ENCODE measurements at regions not wholly inside any gene's neighbourhood (a gene's known extent, or its start where the extent isn't known, plus 50 kb on each side); places are given as distances from the start of the nearest gene placed in this dataset.

DNA sequence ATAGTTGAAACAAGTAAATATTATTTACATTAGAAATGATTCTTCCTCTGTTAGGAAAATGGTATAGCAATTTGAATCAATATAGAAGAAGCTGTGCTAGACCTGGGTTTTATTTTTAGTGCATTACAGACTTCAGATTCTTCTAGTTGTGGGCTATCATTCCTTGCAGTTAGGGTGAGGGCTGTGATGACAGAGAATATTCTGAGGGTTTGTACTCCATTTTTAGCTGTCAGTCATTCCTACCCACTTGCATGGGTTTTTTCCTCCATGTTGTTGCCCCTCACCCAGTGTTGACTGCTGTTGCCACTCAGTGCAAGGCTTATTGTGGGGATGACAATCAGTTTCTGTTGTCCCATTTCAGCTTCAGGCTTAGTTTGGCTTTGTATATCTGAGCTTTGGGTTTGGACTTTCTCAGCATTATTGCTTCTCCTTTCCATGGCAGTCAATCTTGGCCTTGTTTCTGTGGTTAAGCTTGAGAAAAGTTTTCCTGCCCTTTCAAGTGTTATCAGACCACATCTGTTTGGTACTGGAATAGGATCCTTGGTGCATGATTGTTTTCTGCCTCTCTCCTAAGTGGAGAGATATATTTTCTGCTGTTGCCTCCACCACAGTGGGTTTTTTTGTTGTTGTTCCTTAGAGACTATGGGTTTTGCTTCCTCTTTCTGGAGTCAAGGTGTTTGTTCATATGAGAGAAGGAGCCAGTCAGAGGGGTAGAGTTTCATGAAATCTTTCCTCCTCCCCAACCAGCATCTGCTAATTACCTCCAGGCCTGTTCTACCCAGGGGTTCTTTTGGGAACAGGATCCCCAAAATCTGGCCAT lies 312.7 kb upstream of the CWC22 start:
- Histone ChIP-seq H2AFZ (ENCODE audit: low read depth, low read length) (no peak overlapping the region), H3K9me3 (ENCODE audit: insufficient read depth, low read depth, low read length) (no peaks in the 10 kb centered on the region), H4K20me1 (ENCODE audit: insufficient read depth, low read length) (no peaks in the 10 kb centered on the region), H3K4me2 (ENCODE audit: low read length) (no peak overlapping the region), H3K4me3 (ENCODE audit: insufficient read depth, low read depth, low read length) (no peak overlapping the region), H3K79me2 (ENCODE audit: insufficient read depth, low read length) (no peaks in the 10 kb centered on the region), H3K27ac (ENCODE audit: low read depth, low read length) (no peak overlapping the region), H3K9ac (ENCODE audit: low read length) (no peak overlapping the region), H3K4me1 (ENCODE audit: insufficient read depth, low read length) (no peaks in the 10 kb centered on the region), H3K36me3 (ENCODE audit: insufficient read depth, low read length) (no peaks in the 10 kb centered on the region), H3K27me3 (ENCODE audit: insufficient read depth, low read length) (no peaks in the 10 kb centered on the region)
- no peak for DNase-seq (ENCODE audit: low read depth)
- no peaks in the 10 kb centered on the region for H3K27me3 Mint-ChIP-seq (ENCODE audit: low read depth, unreplicated experiment)
- H3K4me3 Mint-ChIP-seq (ENCODE audit: unreplicated experiment), result no peak overlapping the region
- H3K4me1 Mint-ChIP-seq (ENCODE audit: low read depth, unreplicated experiment), result no peaks in the 10 kb centered on the region
- H3K27ac Mint-ChIP-seq (ENCODE audit: unreplicated experiment), result peak overlapping the region; percentile 27
- H3K36me3 Mint-ChIP-seq (ENCODE audit: low read depth, unreplicated experiment), result no peaks in the 10 kb centered on the region
- H3K9me3 Mint-ChIP-seq (ENCODE audit: unreplicated experiment), result peaks cover 5% of the 10 kb centered on the region
- TF ChIP-seq CTCF (IDR thresholded peaks at IDR 0.05; ENCODE audit: insufficient read depth, low read depth, low read length), result no peak
- no peak for TF ChIP-seq EZH2 (IDR thresholded peaks at IDR 0.05; ENCODE audit: insufficient read depth, low read length)
- FAIRE-seq, result no peak

- FAIRE-seq, result no peak
- Histone ChIP-seq H3K4me2 (ENCODE audit: low read length) (no peak overlapping the region), H3K79me2 (ENCODE audit: insufficient read depth, low read length) (no peaks in the 10 kb centered on the region), H3K4me3 (ENCODE audit: insufficient read depth, low read depth, low read length) (no peak overlapping the region), H2AFZ (ENCODE audit: low read depth, low read length) (no peak overlapping the region), H3K27me3 (ENCODE audit: insufficient read depth, low read length) (no peaks in the 10 kb centered on the region), H3K27ac (ENCODE audit: low read depth, low read length) (no peak overlapping the region), H4K20me1 (ENCODE audit: insufficient read depth, low read length) (no peaks in the 10 kb centered on the region), H3K36me3 (ENCODE audit: insufficient read depth, low read length) (no peaks in the 10 kb centered on the region), H3K4me1 (ENCODE audit: insufficient read depth, low read length) (no peaks in the 10 kb centered on the region), H3K9me3 (ENCODE audit: insufficient read depth, low read depth, low read length) (no peaks in the 10 kb centered on the region), H3K9ac (ENCODE audit: low read length) (no peak overlapping the region)
- Mint-ChIP-seq H3K9me3 (ENCODE audit: unreplicated experiment) (peaks cover 2% of the 10 kb centered on the region), H3K27ac (ENCODE audit: unreplicated experiment) (no peak overlapping the region), H3K4me3 (ENCODE audit: unreplicated experiment) (no peak overlapping the region), H3K27me3 (ENCODE audit: low read depth, unreplicated experiment) (no peaks in the 10 kb centered on the region), H3K36me3 (ENCODE audit: low read depth, unreplicated experiment) (no peaks in the 10 kb centered on the region), H3K4me1 (ENCODE audit: low read depth, unreplicated experiment) (no peaks in the 10 kb centered on the region)
- peak; percentile 63 for DNase-seq (ENCODE audit: low read depth)
- TF ChIP-seq CTCF (IDR thresholded peaks at IDR 0.05; ENCODE audit: insufficient read depth, low read depth, low read length) (no peak), EZH2 (IDR thresholded peaks at IDR 0.05; ENCODE audit: insufficient read depth, low read length) (no peak)
Observed at GRCh38 chr2:180314086-180314485, 307.0 kb upstream of the CWC22 start.

DNA sequence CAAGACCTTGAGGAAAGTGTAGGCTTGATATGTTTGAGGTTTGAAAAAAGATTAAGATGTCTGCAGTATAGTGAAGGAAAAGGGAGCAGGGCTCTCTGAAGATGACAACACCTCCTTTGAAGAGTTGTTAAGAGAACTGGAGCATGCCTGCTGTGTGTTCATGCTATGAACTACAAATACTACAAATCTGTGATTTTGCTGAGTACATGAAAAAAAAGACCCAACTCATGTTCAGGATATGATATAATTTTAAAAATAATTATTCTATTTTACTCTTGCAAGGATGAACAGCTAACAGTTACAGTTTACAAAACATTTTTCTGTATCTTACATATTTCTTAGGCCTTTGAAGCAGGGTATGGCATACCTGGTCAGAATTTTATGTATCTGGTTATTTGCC lies 305.4 kb upstream of the CWC22 start:
- no peaks in the 10 kb centered on the region for H3K27me3 Mint-ChIP-seq (ENCODE audit: low read depth, unreplicated experiment)
- no peak for FAIRE-seq
- H3K4me1 ChIP-seq (ENCODE audit: insufficient read depth, low read length), result no peaks in the 10 kb centered on the region

More for the DNA sequence above, 305.4 kb upstream of the CWC22 start:
- H3K79me2 ChIP-seq (ENCODE audit: insufficient read depth, low read length), result no peaks in the 10 kb centered on the region
- peaks cover 2% of the 10 kb centered on the region for H3K9me3 Mint-ChIP-seq (ENCODE audit: unreplicated experiment)
- H3K27ac ChIP-seq (ENCODE audit: low read depth, low read length), result no peak overlapping the region
- H3K9ac ChIP-seq (ENCODE audit: low read length), result no peak overlapping the region
- TF ChIP-seq EZH2 (IDR thresholded peaks at IDR 0.05; ENCODE audit: insufficient read depth, low read length) (no peak), CTCF (IDR thresholded peaks at IDR 0.05; ENCODE audit: insufficient read depth, low read depth, low read length) (no peak)
- H3K4me3 Mint-ChIP-seq (ENCODE audit: unreplicated experiment), result no peak overlapping the region
- H3K27me3 ChIP-seq (ENCODE audit: insufficient read depth, low read length), result no peaks in the 10 kb centered on the region
- no peak overlapping the region for H2AFZ ChIP-seq (ENCODE audit: low read depth, low read length)
- no peak overlapping the region for H3K4me3 ChIP-seq (ENCODE audit: insufficient read depth, low read depth, low read length)
- H3K36me3 Mint-ChIP-seq (ENCODE audit: low read depth, unreplicated experiment), result no peaks in the 10 kb centered on the region
- H4K20me1 ChIP-seq (ENCODE audit: insufficient read depth, low read length), result no peaks in the 10 kb centered on the region
- no peak overlapping the region for H3K27ac Mint-ChIP-seq (ENCODE audit: unreplicated experiment)
- no peaks in the 10 kb centered on the region for H3K36me3 ChIP-seq (ENCODE audit: insufficient read depth, low read length)
- no peaks in the 10 kb centered on the region for H3K9me3 ChIP-seq (ENCODE audit: insufficient read depth, low read depth, low read length)
- no peak for DNase-seq (ENCODE audit: low read depth)
- no peaks in the 10 kb centered on the region for H3K4me1 Mint-ChIP-seq (ENCODE audit: low read depth, unreplicated experiment)
- H3K4me2 ChIP-seq (ENCODE audit: low read length), result no peak overlapping the region

All from astrocyte (in vitro differentiated cells and primary cell).